T-helper 2 cell treated with Interferon-gamma antibody and Interleukin-4, amounts not matched to agents 5 μg/mL and 100 μg/mL, for 36 hours (primary cell): ENCODE measurements at regions not wholly inside any gene's neighbourhood (a gene's known extent, or its start where the extent isn't known, plus 50 kb on each side); places are given as distances from the start of the nearest gene placed in this dataset.
"Not testable (repeated sequence)": the region's sequence is repeated elsewhere in the genome, so short reads cannot be mapped to it uniquely, and the experiment has no call there.

ENCODE experiments used
- DNase-seq: peaks from one replicate; pipeline ENCODE4 v3.0.0; 2021; ENCODE audit warnings: low spot score
- H3K27ac Mint-ChIP-seq: one replicate; pipeline ENCODE4 v1.8.0; 2021; ENCODE audit warnings: mild to moderate bottlenecking, mixed read lengths
- H3K27me3 Mint-ChIP-seq: one replicate; pipeline ENCODE4 v1.8.0; 2021; ENCODE audit warnings: low read depth, mixed read lengths
- H3K36me3 Mint-ChIP-seq: one replicate; pipeline ENCODE4 v1.8.0; 2021; ENCODE audit warnings: low read depth, mixed read lengths
- H3K4me1 Mint-ChIP-seq: one replicate; pipeline ENCODE4 v1.8.0; 2021; ENCODE audit warnings: low read depth, mixed read lengths
- H3K4me3 Mint-ChIP-seq: one replicate; pipeline ENCODE4 v1.8.0; 2022; ENCODE audit warnings: mild to moderate bottlenecking, moderate library complexity, mixed read lengths
- H3K9me3 Mint-ChIP-seq: one replicate; pipeline ENCODE4 v1.8.0; 2021; ENCODE audit warnings: mixed read lengths

GRCh38 chr9:26142631-26143030, 464.4 kb upstream of the TUSC1 start:
- no peak overlapping the region for H3K4me3 Mint-ChIP-seq

GRCh38 chr9:26142201-26142600, 464.0 kb upstream of the TUSC1 start:
- Mint-ChIP-seq H3K36me3 (no peaks in the 10 kb centered on the region), H3K4me1 (no peaks in the 10 kb centered on the region), H3K27me3 (no peaks in the 10 kb centered on the region), H3K9me3 (peaks cover 26% of the 10 kb centered on the region), H3K4me3 (no peak overlapping the region), H3K27ac (no peak overlapping the region)
- DNase-seq: no peak

More at GRCh38 chr9:26142631-26143030, 464.4 kb upstream of the TUSC1 start:
- no peak for DNase-seq
- Mint-ChIP-seq H3K27me3 (no peaks in the 10 kb centered on the region), H3K36me3 (no peaks in the 10 kb centered on the region), H3K9me3 (peaks cover 26% of the 10 kb centered on the region), H3K27ac (no peak overlapping the region), H3K4me1 (no peaks in the 10 kb centered on the region)

- no peak for DNase-seq
- no peak overlapping the region for H3K27ac Mint-ChIP-seq
- peaks cover 18% of the 10 kb centered on the region for H3K9me3 Mint-ChIP-seq
- H3K36me3 Mint-ChIP-seq: no peaks in the 10 kb centered on the region
- H3K4me3 Mint-ChIP-seq: no peak overlapping the region
- no peaks in the 10 kb centered on the region for H3K4me1 Mint-ChIP-seq
- no peaks in the 10 kb centered on the region for H3K27me3 Mint-ChIP-seq
These were observed 455.3 kb upstream of the TUSC1 start for GRCh38 chr9:26133537-26133936.

- Mint-ChIP-seq H3K9me3 (peaks cover 18% of the 10 kb centered on the region), H3K27ac (no peak overlapping the region), H3K4me1 (no peaks in the 10 kb centered on the region), H3K36me3 (no peaks in the 10 kb centered on the region), H3K27me3 (no peaks in the 10 kb centered on the region), H3K4me3 (no peak overlapping the region)
- no peak for DNase-seq
These were observed 454.6 kb upstream of the TUSC1 start for GRCh38 chr9:26132746-26133312.

GRCh38 chr9:26131886-26132285, 453.6 kb upstream of the TUSC1 start:
- no peaks in the 10 kb centered on the region for H3K4me1 Mint-ChIP-seq
- no peak for DNase-seq

GRCh38 chr9:26129217-26129616, 451.0 kb upstream of the TUSC1 start:
- Mint-ChIP-seq H3K27ac (no peak overlapping the region), H3K4me1 (no peaks in the 10 kb centered on the region), H3K9me3 (peaks cover 30% of the 10 kb centered on the region), H3K27me3 (no peaks in the 10 kb centered on the region), H3K4me3 (no peak overlapping the region), H3K36me3 (no peaks in the 10 kb centered on the region)
- DNase-seq: no peak

More at GRCh38 chr9:26131886-26132285, 453.6 kb upstream of the TUSC1 start:
- Mint-ChIP-seq H3K27me3 (no peaks in the 10 kb centered on the region), H3K36me3 (no peaks in the 10 kb centered on the region), H3K27ac (no peak overlapping the region), H3K9me3 (peaks cover 22% of the 10 kb centered on the region), H3K4me3 (no peak overlapping the region)

GRCh38 chr9:26125693-26126092, 447.4 kb upstream of the TUSC1 start:
- H3K9me3 Mint-ChIP-seq: peaks cover 38% of the 10 kb centered on the region
- no peak for DNase-seq
- H3K4me3 Mint-ChIP-seq: no peak overlapping the region
- H3K36me3 Mint-ChIP-seq: no peaks in the 10 kb centered on the region
- H3K4me1 Mint-ChIP-seq: no peaks in the 10 kb centered on the region
- no peaks in the 10 kb centered on the region for H3K27me3 Mint-ChIP-seq
- H3K27ac Mint-ChIP-seq: no peak overlapping the region

GRCh38 chr9:26116085-26116484, 437.8 kb upstream of the TUSC1 start:
- not testable (repeated sequence) for H3K4me1 Mint-ChIP-seq, H3K4me3 Mint-ChIP-seq, H3K27ac Mint-ChIP-seq, H3K36me3 Mint-ChIP-seq, H3K27me3 Mint-ChIP-seq, DNase-seq
- peaks cover 47% of the 10 kb centered on the region for H3K9me3 Mint-ChIP-seq

GRCh38 chr9:26112724-26113123, 434.5 kb upstream of the TUSC1 start:
- no peak for DNase-seq
- H3K27ac Mint-ChIP-seq: no peak overlapping the region
- no peaks in the 10 kb centered on the region for H3K36me3 Mint-ChIP-seq
- no peak overlapping the region for H3K4me3 Mint-ChIP-seq
- H3K9me3 Mint-ChIP-seq: peaks cover 44% of the 10 kb centered on the region
- H3K4me1 Mint-ChIP-seq: no peaks in the 10 kb centered on the region
- no peaks in the 10 kb centered on the region for H3K27me3 Mint-ChIP-seq

- H3K36me3 Mint-ChIP-seq: no peaks in the 10 kb centered on the region
- H3K4me3 Mint-ChIP-seq: no peak overlapping the region
- H3K4me1 Mint-ChIP-seq: no peaks in the 10 kb centered on the region
- no peak overlapping the region for H3K27ac Mint-ChIP-seq
- no peaks in the 10 kb centered on the region for H3K27me3 Mint-ChIP-seq
- no peak for DNase-seq
- peaks cover 38% of the 10 kb centered on the region for H3K9me3 Mint-ChIP-seq
These were observed 408.2 kb upstream of the TUSC1 start for GRCh38 chr9:26086396-26086795.

- H3K4me3 Mint-ChIP-seq: no peak overlapping the region
- peaks cover 48% of the 10 kb centered on the region for H3K9me3 Mint-ChIP-seq
- no peaks in the 10 kb centered on the region for H3K4me1 Mint-ChIP-seq
- no peak for DNase-seq
- H3K27me3 Mint-ChIP-seq: no peaks in the 10 kb centered on the region
- H3K27ac Mint-ChIP-seq: no peak overlapping the region
- no peaks in the 10 kb centered on the region for H3K36me3 Mint-ChIP-seq
These were observed 403.6 kb upstream of the TUSC1 start for GRCh38 chr9:26081847-26082246.

- no peak for DNase-seq
- H3K4me3 Mint-ChIP-seq: no peak overlapping the region
- peaks cover 57% of the 10 kb centered on the region for H3K9me3 Mint-ChIP-seq
- no peak overlapping the region for H3K27ac Mint-ChIP-seq
- no peaks in the 10 kb centered on the region for H3K27me3 Mint-ChIP-seq
- no peaks in the 10 kb centered on the region for H3K36me3 Mint-ChIP-seq
- no peaks in the 10 kb centered on the region for H3K4me1 Mint-ChIP-seq
These were observed 400.5 kb upstream of the TUSC1 start for GRCh38 chr9:26078706-26079105.

GRCh38 chr9:26077860-26078259, 399.6 kb upstream of the TUSC1 start:
- H3K9me3 Mint-ChIP-seq: peaks cover 62% of the 10 kb centered on the region
- DNase-seq: no peak
- no peaks in the 10 kb centered on the region for H3K36me3 Mint-ChIP-seq
- no peak overlapping the region for H3K4me3 Mint-ChIP-seq
- H3K27me3 Mint-ChIP-seq: no peaks in the 10 kb centered on the region
- H3K27ac Mint-ChIP-seq: no peak overlapping the region
- no peaks in the 10 kb centered on the region for H3K4me1 Mint-ChIP-seq

- no peak for DNase-seq
- Mint-ChIP-seq H3K9me3 (peaks cover 31% of the 10 kb centered on the region), H3K4me1 (no peaks in the 10 kb centered on the region), H3K27me3 (no peaks in the 10 kb centered on the region), H3K36me3 (no peaks in the 10 kb centered on the region), H3K27ac (no peak overlapping the region), H3K4me3 (no peak overlapping the region)
These were observed 389.4 kb upstream of the TUSC1 start for GRCh38 chr9:26067608-26068007.

GRCh38 chr9:26066237-26066636, 388.0 kb upstream of the TUSC1 start:
- Mint-ChIP-seq H3K36me3 (no peaks in the 10 kb centered on the region), H3K4me1 (no peaks in the 10 kb centered on the region), H3K27ac (no peak overlapping the region), H3K4me3 (no peak overlapping the region), H3K9me3 (peaks cover 33% of the 10 kb centered on the region), H3K27me3 (no peaks in the 10 kb centered on the region)
- DNase-seq: no peak
